Breast epithelium (tissue), 3 donors: ENCODE measurements at regions not wholly inside any gene's neighbourhood (a gene's known extent, or its start where the extent isn't known, plus 50 kb on each side); places are given as distances from the start of the nearest gene placed in this dataset.

Experiments used
- CTCF ChIP-seq, 3 donors: fragments of 450-650 bp; IDR thresholded peaks; one replicate each; pipeline ENCODE4 v1.5.1; 2016 to 2017; ENCODE audit warnings: antibody characterized with exemption in 3 of 3, mild to moderate bottlenecking in 3 of 3, moderate library complexity in 3 of 3
- POLR2A ChIP-seq: fragments of 450-650 bp; IDR thresholded peaks from one replicate; pipeline ENCODE4 v1.6.1; 2016; ENCODE audit warnings: antibody characterized with exemption, mild to moderate bottlenecking, moderate library complexity

- TF ChIP-seq CTCF (IDR thresholded peaks at IDR 0.05) (no peak), POLR2A (no peak)
Measured at GRCh38 chr19:41511628-41512027, 64.3 kb upstream of the CEACAM21 start.
